Activated CD4-positive, alpha-beta T cell treated with anti-CD3 and anti-CD28 coated beads for 36 hours (primary cell): ENCODE measurements at regions not wholly inside any gene's neighbourhood (a gene's known extent, or its start where the extent isn't known, plus 50 kb on each side); places are given as distances from the start of the nearest gene placed in this dataset.

ENCODE experiments used
- ATAC-seq: fragments of 200-7000 bp; cut with Tn5 transposase; one replicate; pipeline ENCODE4 v1.10.0; 2021; ENCODE audit warnings: mild to moderate bottlenecking, moderate library complexity
- CTCF ChIA-PET: fragments of 350-600 bp; sonication (Branson Sonifier 250); formaldehyde crosslinking; loops from one replicate; lab custom pipeline; 2021; ENCODE audit warnings: antibody characterized with exemption; lab: Charles Lee
- POLR2A ChIA-PET: fragments of 350-600 bp; sonication (Branson Sonifier 250); formaldehyde crosslinking; loops from one replicate; lab custom pipeline; 2021; ENCODE audit warnings: antibody characterized with exemption, inconsistent platforms; lab: Charles Lee
- DNase-seq: peaks from one replicate; pipeline ENCODE4 v3.0.0-alpha.2; 2020
- H3K27ac Mint-ChIP-seq: one replicate; pipeline ENCODE4 v1.8.0; 2021; ENCODE audit warnings: mixed read lengths
- H3K27me3 Mint-ChIP-seq: one replicate; pipeline ENCODE4 v1.8.0; 2021; ENCODE audit warnings: mixed read lengths
- H3K36me3 Mint-ChIP-seq: one replicate; pipeline ENCODE4 v1.8.0; 2021; ENCODE audit warnings: low read depth, mixed read lengths
- H3K4me1 Mint-ChIP-seq: one replicate; pipeline ENCODE4 v1.8.0; 2021; ENCODE audit warnings: mixed read lengths
- H3K4me3 Mint-ChIP-seq: one replicate; pipeline ENCODE4 v1.8.0; 2021; ENCODE audit warnings: mild to moderate bottlenecking, moderate library complexity, mixed read lengths
- H3K9me3 Mint-ChIP-seq: one replicate; pipeline ENCODE4 v1.8.0; 2021; ENCODE audit warnings: low read depth, mixed read lengths
- intact Hi-C, 2 experiments: fragments of 100-400 bp; cut with DNase I in 1 of 2; cut with micrococcal nuclease in 1 of 2; formaldehyde crosslinking; loops; one replicate each; pipeline versions ENCODE4 v1.14.2 to v1.15.1; 2022 to 2024; cut with DNase I, micrococcal nuclease

DNA sequence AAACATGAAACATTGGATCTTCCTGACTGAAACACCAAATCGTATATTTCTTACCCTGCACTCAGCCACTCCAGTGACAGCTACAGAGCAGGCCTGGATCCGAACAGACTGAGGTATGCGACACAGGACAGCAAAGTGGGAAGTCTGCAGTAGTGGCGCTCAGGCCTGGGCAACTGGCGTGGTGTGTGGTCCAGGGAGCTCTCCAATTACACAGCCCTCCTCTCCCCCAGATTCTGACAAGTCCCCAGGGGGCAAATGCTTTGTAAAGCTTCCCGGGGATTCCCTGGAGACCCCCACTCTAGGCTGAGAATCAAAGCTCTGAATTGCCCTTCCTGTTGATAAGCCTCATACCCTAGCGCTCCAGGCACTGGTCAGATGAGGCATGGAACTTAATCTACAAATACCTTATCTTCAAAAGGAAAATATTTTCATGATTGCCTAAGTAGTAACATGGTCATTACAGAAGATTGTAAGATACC, 104.8 kb upstream of the ERCC6L2 start:
- Mint-ChIP-seq H3K4me1 (peaks cover 6% of the 10 kb centered on the region), H3K9me3 (no peaks in the 10 kb centered on the region), H3K36me3 (no peaks in the 10 kb centered on the region), H3K4me3 (no peak overlapping the region), H3K27me3 (peaks cover 27% of the 10 kb centered on the region), H3K27ac (no peak overlapping the region)
- DNase-seq = no peak
- CTCF ChIA-PET = interaction anchor here (0.6 kb wide), 1 partner anchor 43 kb away, joined by 3 read pairs; no protein-coding TSS in a partner anchor
- ATAC-seq = no peak
- intact Hi-C loops = no loop called here
- POLR2A ChIA-PET = no interaction called here

GRCh38 chr9:95769909-95770433, 105.5 kb upstream of the ERCC6L2 start:
- ChIA-PET CTCF (interaction anchor here (0.7 kb wide), 1 partner anchor 433 kb away, joined by 3 read pairs; no protein-coding TSS in a partner anchor), POLR2A (no interaction called here)
- Mint-ChIP-seq H3K27me3 (peaks cover 27% of the 10 kb centered on the region), H3K36me3 (no peaks in the 10 kb centered on the region), H3K9me3 (no peaks in the 10 kb centered on the region), H3K27ac (no peak overlapping the region), H3K4me1 (peaks cover 6% of the 10 kb centered on the region), H3K4me3 (no peak overlapping the region)
- DNase-seq (no peak), ATAC-seq (no peak)
- intact Hi-C loops = no loop called here

- intact Hi-C loops = no loop called here
- ATAC-seq = no peak
- no peak for DNase-seq
- peaks cover 6% of the 10 kb centered on the region for H3K4me1 Mint-ChIP-seq
- no peaks in the 10 kb centered on the region for H3K9me3 Mint-ChIP-seq
- ChIA-PET CTCF (interaction anchor here (0.6 to 0.7 kb wide), 2 partner anchors 35 to 432 kb away, joined by 3 read pairs; no protein-coding TSS in a partner anchor), POLR2A (no interaction called here)
- H3K27me3 Mint-ChIP-seq = peaks cover 27% of the 10 kb centered on the region
- no peak overlapping the region for H3K27ac Mint-ChIP-seq
- H3K4me3 Mint-ChIP-seq = no peak overlapping the region
- H3K36me3 Mint-ChIP-seq = no peaks in the 10 kb centered on the region
These were observed 106.0 kb upstream of the ERCC6L2 start for GRCh38 chr9:95769473-95769872.

DNA sequence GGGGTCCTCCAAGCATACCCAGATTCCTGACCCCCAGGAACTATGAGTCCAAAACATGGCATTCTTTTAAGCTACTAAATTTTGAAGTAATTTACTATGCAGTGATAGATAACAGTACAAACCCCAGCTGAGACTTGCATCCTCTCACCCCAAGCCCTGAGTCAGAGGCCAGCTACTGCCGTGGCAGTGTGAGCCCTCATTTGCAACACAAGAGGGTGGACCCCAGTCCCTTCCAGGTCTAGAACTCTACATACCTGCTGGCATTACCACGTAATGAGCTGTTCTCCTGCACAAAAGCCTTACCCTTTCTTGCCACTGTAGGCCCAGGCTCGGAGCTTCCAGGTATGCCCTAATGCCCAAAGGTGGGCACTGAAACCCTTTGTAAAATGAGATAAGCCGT, 108.6 kb upstream of the ERCC6L2 start:
- POLR2A ChIA-PET = no interaction called here
- intact Hi-C loops = no loop called here
- DNase-seq = no peak
- Mint-ChIP-seq H3K9me3 (no peaks in the 10 kb centered on the region), H3K27ac (no peak overlapping the region), H3K4me3 (no peak overlapping the region), H3K27me3 (peaks cover 25% of the 10 kb centered on the region), H3K36me3 (no peaks in the 10 kb centered on the region), H3K4me1 (peaks cover 3% of the 10 kb centered on the region)
- no peak for ATAC-seq
- CTCF ChIA-PET = no interaction called here

GRCh38 chr9:95764533-95765319, 110.8 kb upstream of the ERCC6L2 start:
- POLR2A ChIA-PET = no interaction called here
- DNase-seq (no peak), ATAC-seq (no peak)
- no peak overlapping the region for H3K4me3 Mint-ChIP-seq
- CTCF ChIA-PET = no interaction called here
- peaks cover 9% of the 10 kb centered on the region for H3K27me3 Mint-ChIP-seq
- no peaks in the 10 kb centered on the region for H3K36me3 Mint-ChIP-seq
- H3K27ac Mint-ChIP-seq = no peak overlapping the region
- H3K9me3 Mint-ChIP-seq = no peaks in the 10 kb centered on the region
- H3K4me1 Mint-ChIP-seq = no peaks in the 10 kb centered on the region
- intact Hi-C loops = no loop called here

GRCh38 chr9:95763983-95764382, 111.5 kb upstream of the ERCC6L2 start:
- intact Hi-C loops = no loop called here
- Mint-ChIP-seq H3K27me3 (peaks cover 6% of the 10 kb centered on the region), H3K27ac (no peak overlapping the region), H3K4me1 (no peaks in the 10 kb centered on the region), H3K9me3 (no peaks in the 10 kb centered on the region), H3K36me3 (no peaks in the 10 kb centered on the region), H3K4me3 (no peak overlapping the region)
- ChIA-PET POLR2A (no interaction called here), CTCF (interaction anchor here (0.5 kb wide), 1 partner anchor 633 kb away, joined by 6 read pairs; no protein-coding TSS in a partner anchor)
- DNase-seq = no peak
- no peak for ATAC-seq

DNA sequence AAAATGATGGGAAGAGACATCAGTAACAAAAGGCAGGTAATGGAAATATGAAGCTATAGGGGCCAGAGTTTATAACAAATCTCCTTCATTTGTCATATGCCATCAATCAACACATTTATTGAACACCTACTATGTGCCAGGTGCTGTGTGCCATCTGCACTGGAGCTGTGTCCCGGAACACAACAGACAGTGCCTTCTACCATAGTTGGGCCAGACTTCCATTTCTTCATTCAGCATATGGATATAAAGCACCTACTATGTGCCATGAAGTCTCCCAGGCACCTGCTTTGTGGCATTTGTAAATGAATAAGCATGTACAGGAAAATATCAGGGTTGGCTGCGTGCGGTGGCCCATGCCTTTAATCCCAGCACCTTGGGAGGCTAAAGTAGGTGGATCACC, 112.5 kb upstream of the ERCC6L2 start:
- Mint-ChIP-seq H3K36me3 (no peaks in the 10 kb centered on the region), H3K4me1 (no peaks in the 10 kb centered on the region), H3K27ac (no peak overlapping the region), H3K9me3 (no peaks in the 10 kb centered on the region), H3K4me3 (no peak overlapping the region), H3K27me3 (peaks cover 3% of the 10 kb centered on the region)
- ATAC-seq (no peak), DNase-seq (no peak)
- POLR2A ChIA-PET = no interaction called here
- CTCF ChIA-PET = interaction anchor here (0.7 kb wide), 1 partner anchor 517 kb away, joined by 3 read pairs; no protein-coding TSS in a partner anchor
- intact Hi-C loops = no loop called here

- Mint-ChIP-seq H3K27me3 (no peaks in the 10 kb centered on the region), H3K4me3 (no peak overlapping the region), H3K27ac (no peak overlapping the region), H3K36me3 (no peaks in the 10 kb centered on the region), H3K9me3 (no peaks in the 10 kb centered on the region), H3K4me1 (no peaks in the 10 kb centered on the region)
- POLR2A ChIA-PET = no interaction called here
- CTCF ChIA-PET = interaction anchor here (0.7 to 1.1 kb wide), 2 partner anchors 15 to 518 kb away, joined by 3 read pairs; no protein-coding TSS in a partner anchor
- intact Hi-C loops = no loop called here
- DNase-seq (no peak), ATAC-seq (peak; percentile 30)
These were observed 113.2 kb upstream of the ERCC6L2 start for GRCh38 chr9:95762322-95762721.

DNA sequence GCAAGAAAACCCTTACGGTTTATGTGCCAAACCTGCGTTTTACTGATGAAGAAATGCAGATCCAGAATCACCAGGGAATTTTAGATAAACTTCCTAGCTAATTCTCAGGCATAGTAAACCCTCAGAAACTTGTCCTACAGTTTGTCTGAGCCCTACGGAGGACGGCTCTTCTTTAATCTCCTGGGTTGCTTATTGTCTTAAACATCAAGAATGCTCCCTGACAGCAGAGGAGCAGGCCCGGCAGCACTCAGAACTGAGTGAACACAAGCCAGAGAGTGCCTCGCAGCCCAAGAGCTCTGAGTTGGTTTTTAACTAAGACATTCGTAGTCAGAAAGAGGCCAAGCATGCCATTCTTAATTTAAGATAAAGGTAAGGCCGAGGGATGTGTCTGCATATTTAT, 114.7 kb upstream of the ERCC6L2 start:
- Mint-ChIP-seq H3K27me3 (no peaks in the 10 kb centered on the region), H3K4me3 (no peak overlapping the region), H3K9me3 (no peaks in the 10 kb centered on the region), H3K27ac (no peak overlapping the region), H3K36me3 (no peaks in the 10 kb centered on the region), H3K4me1 (no peaks in the 10 kb centered on the region)
- DNase-seq (no peak), ATAC-seq (no peak)
- ChIA-PET CTCF (interaction anchor here (0.6 to 0.7 kb wide), 2 partner anchors 23 to 79 kb away, joined by 3 read pairs; no protein-coding TSS in a partner anchor), POLR2A (no interaction called here)
- intact Hi-C loops = no loop called here

- Mint-ChIP-seq H3K27me3 (peaks cover 3% of the 10 kb centered on the region), H3K4me3 (no peak overlapping the region), H3K9me3 (no peaks in the 10 kb centered on the region), H3K4me1 (no peaks in the 10 kb centered on the region), H3K36me3 (no peaks in the 10 kb centered on the region), H3K27ac (no peak overlapping the region)
- DNase-seq (no peak), ATAC-seq (no peak)
- intact Hi-C loops = no loop called here
- ChIA-PET POLR2A (no interaction called here), CTCF (no interaction called here)
These were observed 118.1 kb upstream of the ERCC6L2 start for GRCh38 chr9:95757439-95757838.

DNA sequence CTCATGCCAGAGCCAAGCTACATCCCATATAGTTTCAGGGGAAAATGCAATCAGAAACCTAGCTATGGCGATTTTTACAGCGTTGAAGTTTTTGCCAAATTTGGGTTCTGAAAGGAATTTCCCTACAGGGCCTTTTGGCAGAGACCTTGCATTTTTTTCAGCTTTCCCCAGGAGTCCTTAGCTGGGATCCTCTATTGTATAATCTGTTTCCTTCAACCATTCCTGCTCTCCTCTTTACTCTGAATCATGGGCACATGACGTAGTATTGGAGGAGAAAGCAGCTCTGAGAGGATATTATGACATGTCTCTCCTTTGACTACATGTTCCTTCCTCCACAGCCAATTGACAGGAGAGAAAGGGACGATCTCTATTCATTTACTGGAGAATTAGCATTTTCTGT, 118.5 kb upstream of the ERCC6L2 start:
- no peaks in the 10 kb centered on the region for H3K9me3 Mint-ChIP-seq
- peaks cover 3% of the 10 kb centered on the region for H3K27me3 Mint-ChIP-seq
- no peaks in the 10 kb centered on the region for H3K36me3 Mint-ChIP-seq
- ChIA-PET POLR2A (no interaction called here), CTCF (interaction anchor here (0.5 to 1.6 kb wide), 2 partner anchors 11 to 30 kb away, joined by 3 to 5 read pairs; no protein-coding TSS in a partner anchor)
- no peak overlapping the region for H3K27ac Mint-ChIP-seq
- intact Hi-C loops = no loop called here
- H3K4me3 Mint-ChIP-seq = no peak overlapping the region
- no peak for DNase-seq
- H3K4me1 Mint-ChIP-seq = no peaks in the 10 kb centered on the region
- no peak for ATAC-seq

GRCh38 chr9:95756101-95756500, 119.4 kb upstream of the ERCC6L2 start:
- DNase-seq = no peak
- intact Hi-C loops = no loop called here
- no peak for ATAC-seq
- H3K36me3 Mint-ChIP-seq = no peaks in the 10 kb centered on the region
- CTCF ChIA-PET = interaction anchor here (0.7 to 1.6 kb wide), 2 partner anchors 19 to 29 kb away, joined by 3 to 5 read pairs; no protein-coding TSS in a partner anchor
- no peak overlapping the region for H3K4me3 Mint-ChIP-seq
- H3K9me3 Mint-ChIP-seq = no peaks in the 10 kb centered on the region
- H3K4me1 Mint-ChIP-seq = peaks cover 1% of the 10 kb centered on the region
- no peak overlapping the region for H3K27ac Mint-ChIP-seq
- H3K27me3 Mint-ChIP-seq = peaks cover 4% of the 10 kb centered on the region
- POLR2A ChIA-PET = no interaction called here
